A549 (cell line): ENCODE measurements at regions not wholly inside any gene's neighbourhood (a gene's known extent, or its start where the extent isn't known, plus 50 kb on each side); places are given as distances from the start of the nearest gene placed in this dataset.
A peak's percentile ranks its signal among the peaks of the same experiment; 100 is the strongest.

Experiments
- ATAC-seq, 2 experiments: fragments of 200-7000 bp in 1 of 2; fragments of >200 bp in 1 of 2; cut with Nextera tagmentation in 1 of 2; cut with Tn5 transposase in 1 of 2; 3 replicates each; pipeline versions ENCODE4 v1.8.0 to v1.9.1; 2018 to 2020; ENCODE audit warnings: mild to moderate bottlenecking in 1 of 2, moderate library complexity in 1 of 2
- CTCF ChIA-PET: fragments of 300-600 bp; sonication (Branson Sonifier 250); formaldehyde crosslinking; extraction: SDS; loops from one replicate; lab custom pipeline; 2021; ENCODE audit warnings: antibody characterized with exemption, inconsistent platforms; lab: Yijun Ruan, JAX
- POLR2A ChIA-PET: fragments of 350-600 bp; formaldehyde crosslinking; extraction: SDS; loops from one replicate; lab custom pipeline; 2021; ENCODE audit warnings: antibody characterized with exemption, inconsistent platforms; lab: Yijun Ruan, JAX
- DNase-seq, 2 experiments: peaks; one replicate each; pipeline versions ENCODE4 v3.0.0 to v3.0.0-alpha.2; 2011 to 2016; ENCODE audit warnings: low read depth in 1 of 2, low spot score in 1 of 2
- FAIRE-seq: peaks from 2 replicates; lab custom pipeline; 2011; peaks lifted over from hg19 to GRCh38; lab: Jason Lieb, UNC
- H3K27ac ChIP-seq, 2 experiments: fragments of >200 bp; sonication (Bioruptor Twin); formaldehyde crosslinking; 3 replicates each; pipeline ENCODE4 v1.5.1; 2016 to 2017
- H3K4me1 ChIP-seq: fragments of >200 bp; sonication (Bioruptor Twin); formaldehyde crosslinking; 3 replicates; pipeline ENCODE4 v1.6.1; 2016
- H3K4me2 ChIP-seq: fragments of >200 bp; sonication (Bioruptor Twin); formaldehyde crosslinking; 3 replicates; pipeline ENCODE4 v1.6.1; 2016
- H3K4me3 ChIP-seq: fragments of >200 bp; sonication (Bioruptor Twin); formaldehyde crosslinking; 3 replicates; pipeline ENCODE4 v1.5.1; 2016
- H3K9me3 ChIP-seq: fragments of >200 bp; sonication (Bioruptor Twin); formaldehyde crosslinking; 3 replicates; pipeline ENCODE4 v1.6.1; 2016
- CBX8 ChIP-seq: fragments of 200-600 bp; sonication (generic); IDR thresholded peaks from 2 replicates; pipeline ENCODE4 v1.6.1; 2016
- CTCF ChIP-seq: fragments of >200 bp; sonication (Bioruptor Twin); formaldehyde crosslinking; IDR thresholded peaks from 3 replicates; pipeline ENCODE4 v1.5.1; 2016
- E2F6 ChIP-seq: IDR thresholded peaks from 2 replicates; pipeline ENCODE4 v1.6.1; 2012; ENCODE audit warnings: low read depth, borderline replicate concordance
- EHF ChIP-seq: fragments of 250-450 bp; sonication (Bioruptor Pico); IDR thresholded peaks from 2 replicates; pipeline ENCODE4 v1.5.0; 2020; ENCODE audit warnings: mild to moderate bottlenecking
- ELK1 ChIP-seq: fragments of 150-350 bp; IDR thresholded peaks from 2 replicates; pipeline ENCODE4 v1.6.1; 2014; ENCODE audit warnings: low read depth, mild to moderate bottlenecking, low read length
- EP300 ChIP-seq, 2 experiments: fragments of >200 bp; sonication (Bioruptor Twin); formaldehyde crosslinking; IDR thresholded peaks; 2 replicates in 1 of 2; 3 replicates in 1 of 2; pipeline ENCODE4 v1.6.1; 2016 to 2017
- GATA3 ChIP-seq: IDR thresholded peaks from 2 replicates; pipeline ENCODE4 v1.6.1; 2012; ENCODE audit warnings: borderline replicate concordance
- HMGXB4 ChIP-seq: fragments of 250-450 bp; sonication (Bioruptor Pico); IDR thresholded peaks from 2 replicates; pipeline ENCODE4 v1.5.0; 2021; ENCODE audit warnings: mild to moderate bottlenecking, moderate library complexity, borderline replicate concordance
- HOXA7 ChIP-seq: fragments of 250-450 bp; sonication (Bioruptor Pico); IDR thresholded peaks from 2 replicates; pipeline ENCODE4 v1.5.0; 2020; ENCODE audit warnings: mild to moderate bottlenecking, moderate library complexity
- HOXB13 ChIP-seq: fragments of 250-450 bp; sonication (Bioruptor Pico); IDR thresholded peaks from 2 replicates; pipeline ENCODE4 v1.5.0; 2020; ENCODE audit warnings: low read depth, mild to moderate bottlenecking, moderate library complexity
- HOXB5 ChIP-seq: fragments of 250-450 bp; sonication (Bioruptor Pico); IDR thresholded peaks from 2 replicates; pipeline ENCODE4 v1.5.0; 2020; ENCODE audit warnings: mild to moderate bottlenecking, moderate library complexity
- JUNB ChIP-seq: fragments of >200 bp; sonication (Bioruptor Twin); formaldehyde crosslinking; IDR thresholded peaks from 2 replicates; pipeline ENCODE4 v1.6.1; 2016
- MAFK ChIP-seq: fragments of 450-650 bp; IDR thresholded peaks from 2 replicates; pipeline ENCODE4 v1.6.1; 2014; ENCODE audit not compliant: partially characterized antibody
- MAX ChIP-seq: IDR thresholded peaks from 2 replicates; pipeline ENCODE4 v1.6.1; 2012
- MAZ ChIP-seq: fragments of 150-350 bp; IDR thresholded peaks from 2 replicates; pipeline ENCODE4 v1.6.1; 2014; ENCODE audit warnings: antibody characterized with exemption, low read depth, low read length, borderline replicate concordance
- NFE2L2 ChIP-seq: fragments of 150-350 bp; conservative IDR thresholded peaks from 2 replicates; pipeline ENCODE4 v1.6.1; 2014; ENCODE audit warnings: low read length
- NPAS2 ChIP-seq: fragments of 250-450 bp; sonication (Bioruptor Pico); IDR thresholded peaks from 2 replicates; pipeline ENCODE4 v1.8.0; 2022; ENCODE audit warnings: mild to moderate bottlenecking, moderate library complexity, borderline replicate concordance
- NR3C1 ChIP-seq: fragments of >200 bp; sonication (Bioruptor Twin); formaldehyde crosslinking; IDR thresholded peaks from 3 replicates; pipeline ENCODE4 v1.6.1; 2017
- PHF8 ChIP-seq: fragments of 200-600 bp; sonication (generic); IDR thresholded peaks from 2 replicates; pipeline ENCODE4 v1.6.1; 2016; ENCODE audit warnings: low read depth, mild to moderate bottlenecking, antibody characterized with exemption, moderate library complexity, borderline replicate concordance
- RAD21 ChIP-seq, 2 experiments: fragments of >200 bp in 1 of 2; sonication (Bioruptor Twin) in 1 of 2; formaldehyde crosslinking in 1 of 2; IDR thresholded peaks in 1 of 2; conservative IDR thresholded peaks in 1 of 2; 2 replicates in 1 of 2; 3 replicates in 1 of 2; pipeline ENCODE4 v1.6.1; 2012 to 2018; ENCODE audit warnings: inconsistent platforms in 1 of 2
- RCOR1 ChIP-seq: fragments of 150-350 bp; IDR thresholded peaks from 2 replicates; pipeline ENCODE4 v1.6.1; 2014; ENCODE audit warnings: antibody characterized with exemption, low read length, low read depth
- WGBS: methylation state at CpG from one replicate; pipeline ENCODE4 v1.1.6; 2017; ENCODE audit errors: missing lambda C conversion rate; 5-methylcytosine and 5-hydroxymethylcytosine counted together

- WGBS, result 12% methylated on average over 3 of the region's 3 CpGs
- H3K9me3 ChIP-seq, result no peaks in the 10 kb centered on the region
- H3K27ac ChIP-seq, result no peak overlapping the region
- no peak for ATAC-seq
- no peaks in the 10 kb centered on the region for H3K4me1 ChIP-seq
- CTCF ChIA-PET, result no interaction called here
- no peak for DNase-seq
- TF ChIP-seq MAFK, result peak; percentile 96
- no peak for TF ChIP-seq GATA3
- H3K4me3 ChIP-seq, result no peak overlapping the region
- no peak overlapping the region for H3K4me2 ChIP-seq
- POLR2A ChIA-PET, result no interaction called here
- FAIRE-seq, result no peak
Measured at GRCh38 chr16:63057341-63057740, 1021.1 kb upstream of the CDH8 start.

- FAIRE-seq (no peak), ATAC-seq (no peak), DNase-seq (no peak)
- ChIA-PET CTCF (interaction anchor here (1.0 kb wide), 1 partner anchor 14 kb away, joined by 3 read pairs; no protein-coding TSS in a partner anchor), POLR2A (no interaction called here)
- Histone ChIP-seq H3K4me1 (no peaks in the 10 kb centered on the region), H3K27ac (no peak overlapping the region), H3K4me3 (no peak overlapping the region), H3K9me3 (no peaks in the 10 kb centered on the region), H3K4me2 (no peak overlapping the region)
- TF ChIP-seq HOXB5 (CRISPR knock-in tag), result no peak
- TF ChIP-seq HOXA7 (CRISPR knock-in tag), result no peak
- no peak for TF ChIP-seq MAX
- TF ChIP-seq GATA3, result no peak
- TF ChIP-seq CBX8, result no peak
- no peak for TF ChIP-seq HMGXB4 (CRISPR knock-in tag)
- no peak for TF ChIP-seq JUNB
- no peak for TF ChIP-seq E2F6
- no peak for TF ChIP-seq RAD21 (conservative IDR thresholded peaks at IDR 0.05 in 1 of 2, IDR thresholded peaks at IDR 0.05 in 1 of 2)
- no peak for TF ChIP-seq MAFK
- no peak for TF ChIP-seq PHF8
- TF ChIP-seq MAZ, result no peak
- TF ChIP-seq EHF (CRISPR knock-in tag), result no peak
- WGBS, result 6% methylated on average over 1 of the region's 1 CpG
Measured at GRCh38 chr16:63050391-63050790, 1014.2 kb upstream of the CDH8 start.

GRCh38 chr16:63038397-63039106 lies 1002.3 kb upstream of the CDH8 start:
- H3K4me3 ChIP-seq, result no peak overlapping the region
- POLR2A ChIA-PET, result no interaction called here
- no peak overlapping the region for H3K4me2 ChIP-seq
- TF ChIP-seq CTCF (no peak), ELK1 (no peak), GATA3 (no peak), NPAS2 (CRISPR knock-in tag) (no peak), NR3C1 (no peak), NFE2L2 (no peak), EP300 (IDR thresholded peaks at IDR 0.05) (no peak), RCOR1 (no peak), JUNB (no peak), HOXB13 (CRISPR knock-in tag) (no peak)
- ATAC-seq (no peak), FAIRE-seq (no peak), DNase-seq (no peak)
- no peaks in the 10 kb centered on the region for H3K9me3 ChIP-seq
- H3K27ac ChIP-seq, result no peak overlapping the region
- H3K4me1 ChIP-seq, result no peaks in the 10 kb centered on the region
- CTCF ChIA-PET, result no interaction called here
- 4% methylated on average over 7 of the region's 7 CpGs for WGBS
